Mesendoderm (in vitro differentiated cells): ENCODE measurements at regions not wholly inside any gene's neighbourhood (a gene's known extent, or its start where the extent isn't known, plus 50 kb on each side); places are given as distances from the start of the nearest gene placed in this dataset.

Source experiments
- DNase-seq: peaks from one replicate; pipeline ENCODE4 v3.0.0; 2013
- H2AK5ac ChIP-seq: 2 replicates; pipeline ENCODE4 v1.6.1; 2013; ENCODE audit warnings: low read length, inconsistent platforms
- H2BK120ac ChIP-seq: 2 replicates; pipeline ENCODE4 v1.6.1; 2013; ENCODE audit warnings: low read depth, mild to moderate bottlenecking, low read length, moderate library complexity, mixed read lengths
- H2BK15ac ChIP-seq: replicated peaks from 2 replicates; pipeline ENCODE4 v1.6.1; 2013; ENCODE audit warnings: low read depth, mild to moderate bottlenecking, moderate library complexity
- H2BK5ac ChIP-seq: 2 replicates; pipeline ENCODE4 v1.6.1; 2013; ENCODE audit warnings: low read length, inconsistent platforms
- H3K18ac ChIP-seq: 2 replicates; pipeline ENCODE4 v1.6.1; 2013; ENCODE audit warnings: mild to moderate bottlenecking, low read length, mixed read lengths
- H3K23ac ChIP-seq: one replicate; pipeline ENCODE4 v1.6.1; 2013; ENCODE audit warnings: low read length
- H3K27ac ChIP-seq: 2 replicates; pipeline ENCODE4 v1.5.1; 2013; ENCODE audit warnings: low read depth, mild to moderate bottlenecking, inconsistent platforms, low read length, moderate library complexity
- H3K27me3 ChIP-seq: 2 replicates; pipeline ENCODE4 v1.6.1; 2013; ENCODE audit warnings: low read length, control low read depth, mild to moderate bottlenecking, inconsistent platforms; ENCODE audit not compliant: insufficient read depth, poor library complexity
- H3K36me3 ChIP-seq: 2 replicates; pipeline ENCODE4 v1.6.1; 2013; ENCODE audit warnings: low read length, inconsistent platforms; ENCODE audit not compliant: control insufficient read depth, insufficient read depth
- H3K4ac ChIP-seq: one replicate; pipeline ENCODE4 v1.6.1; 2013; ENCODE audit warnings: low read depth, mild to moderate bottlenecking, low read length, moderate library complexity
- H3K4me1 ChIP-seq: 2 replicates; pipeline ENCODE4 v1.6.1; 2013; ENCODE audit warnings: low read depth, low read length, inconsistent platforms; ENCODE audit not compliant: control insufficient read depth
- H3K4me2 ChIP-seq: 2 replicates; pipeline ENCODE4 v1.6.1; 2013; ENCODE audit warnings: low read length
- H3K4me3 ChIP-seq: 2 replicates; pipeline ENCODE4 v1.5.1; 2013; ENCODE audit warnings: mild to moderate bottlenecking, low read length
- H3K56ac ChIP-seq: one replicate; pipeline ENCODE4 v1.6.1; 2013; ENCODE audit warnings: low read length
- H3K79me1 ChIP-seq: 2 replicates; pipeline ENCODE4 v1.6.1; 2013; ENCODE audit warnings: low read length, inconsistent platforms
- H3K79me2 ChIP-seq: 2 replicates; pipeline ENCODE4 v1.6.1; 2013; ENCODE audit warnings: mild to moderate bottlenecking, low read length; ENCODE audit not compliant: control insufficient read depth, insufficient read depth
- H3K9ac ChIP-seq: 2 replicates; pipeline ENCODE4 v1.6.1; 2013; ENCODE audit warnings: low read length, inconsistent platforms
- H4K5ac ChIP-seq: one replicate; pipeline ENCODE4 v1.6.1; 2013; ENCODE audit warnings: low read length
- H4K8ac ChIP-seq: one replicate; pipeline ENCODE4 v1.6.1; 2013; ENCODE audit warnings: low read depth, mild to moderate bottlenecking, control low read depth, low read length, moderate library complexity
- WGBS: extraction: QIAGEN DNeasy Blood & Tissue Kit; methylation state at CpG from one replicate; pipeline ENCODE4 v1.1.7; 2013; ENCODE audit warnings: low lambda C conversion rate, missing lambda C conversion rate; ENCODE audit not compliant: insufficient coverage; ENCODE audit errors: extremely low coverage; 5-methylcytosine and 5-hydroxymethylcytosine counted together

- H3K4me3 ChIP-seq, result no peak overlapping the region
- no peak overlapping the region for H2BK120ac ChIP-seq
- H3K4me1 ChIP-seq, result no peaks in the 10 kb centered on the region
- H3K18ac ChIP-seq, result no peak overlapping the region
- H3K27me3 ChIP-seq, result no peaks in the 10 kb centered on the region
- no peak for DNase-seq
- no peak overlapping the region for H4K8ac ChIP-seq
- H3K56ac ChIP-seq, result no peak overlapping the region
- H3K27ac ChIP-seq, result no peak overlapping the region
- H3K4ac ChIP-seq, result no peak overlapping the region
- no peak overlapping the region for H2BK5ac ChIP-seq
- no peaks in the 10 kb centered on the region for H3K79me1 ChIP-seq
- no peak overlapping the region for H3K4me2 ChIP-seq
- WGBS, result no CpG with 5 or more reads among the region's 2 CpGs
- no peak overlapping the region for H2BK15ac ChIP-seq
- H3K79me2 ChIP-seq, result no peaks in the 10 kb centered on the region
- no peak overlapping the region for H2AK5ac ChIP-seq
- H3K23ac ChIP-seq, result no peak overlapping the region
- no peak overlapping the region for H4K5ac ChIP-seq
- H3K36me3 ChIP-seq, result no peaks in the 10 kb centered on the region
- no peak overlapping the region for H3K9ac ChIP-seq
These were observed 97.3 kb upstream of the SPATA31C2 start for GRCh38 chr9:88235615-88236014.

- no peaks in the 10 kb centered on the region for H3K79me2 ChIP-seq
- no peaks in the 10 kb centered on the region for H3K79me1 ChIP-seq
- no peak overlapping the region for H2AK5ac ChIP-seq
- WGBS, result no CpG with 5 or more reads among the region's 8 CpGs
- no peak overlapping the region for H3K9ac ChIP-seq
- H3K36me3 ChIP-seq, result no peaks in the 10 kb centered on the region
- no peak overlapping the region for H3K4ac ChIP-seq
- no peak for DNase-seq
- H4K5ac ChIP-seq, result no peak overlapping the region
- no peak overlapping the region for H3K23ac ChIP-seq
- no peaks in the 10 kb centered on the region for H3K27me3 ChIP-seq
- no peak overlapping the region for H3K56ac ChIP-seq
- no peak overlapping the region for H3K18ac ChIP-seq
- H3K27ac ChIP-seq, result no peak overlapping the region
- H3K4me2 ChIP-seq, result no peak overlapping the region
- no peaks in the 10 kb centered on the region for H3K4me1 ChIP-seq
- H2BK5ac ChIP-seq, result no peak overlapping the region
- no peak overlapping the region for H2BK120ac ChIP-seq
- H4K8ac ChIP-seq, result no peak overlapping the region
- no peak overlapping the region for H3K4me3 ChIP-seq
- H2BK15ac ChIP-seq, result no peak overlapping the region
These were observed 95.8 kb upstream of the SPATA31C2 start for GRCh38 chr9:88234114-88234513.

- WGBS, result no CpG with 5 or more reads among the region's 2 CpGs
- no peak overlapping the region for H2AK5ac ChIP-seq
- no peaks in the 10 kb centered on the region for H3K4me1 ChIP-seq
These were observed 94.8 kb upstream of the SPATA31C2 start for GRCh38 chr9:88233091-88233490.

GRCh38 chr9:88230612-88231011 lies 92.3 kb upstream of the SPATA31C2 start:
- H3K9ac ChIP-seq, result no peak overlapping the region
- no CpG with 5 or more reads among the region's 2 CpGs for WGBS
- H3K79me1 ChIP-seq, result no peaks in the 10 kb centered on the region
- no peak overlapping the region for H3K27ac ChIP-seq
- DNase-seq, result no peak
- no peaks in the 10 kb centered on the region for H3K36me3 ChIP-seq
- no peak overlapping the region for H3K23ac ChIP-seq
- H3K27me3 ChIP-seq, result no peaks in the 10 kb centered on the region
- H3K4me3 ChIP-seq, result no peak overlapping the region
- H3K56ac ChIP-seq, result no peak overlapping the region
- no peak overlapping the region for H3K18ac ChIP-seq
- no peaks in the 10 kb centered on the region for H3K4me1 ChIP-seq
- H4K8ac ChIP-seq, result no peak overlapping the region
- H2AK5ac ChIP-seq, result no peak overlapping the region
- no peak overlapping the region for H2BK15ac ChIP-seq
- H3K4me2 ChIP-seq, result no peak overlapping the region
- no peak overlapping the region for H4K5ac ChIP-seq
- no peaks in the 10 kb centered on the region for H3K79me2 ChIP-seq
- H2BK120ac ChIP-seq, result no peak overlapping the region
- H3K4ac ChIP-seq, result no peak overlapping the region
- H2BK5ac ChIP-seq, result no peak overlapping the region

More at GRCh38 chr9:88233091-88233490, 94.8 kb upstream of the SPATA31C2 start:
- no peaks in the 10 kb centered on the region for H3K27me3 ChIP-seq
- no peaks in the 10 kb centered on the region for H3K79me1 ChIP-seq
- H2BK5ac ChIP-seq, result no peak overlapping the region
- no peaks in the 10 kb centered on the region for H3K36me3 ChIP-seq
- no peak for DNase-seq
- no peak overlapping the region for H3K27ac ChIP-seq
- H2BK120ac ChIP-seq, result no peak overlapping the region
- H3K23ac ChIP-seq, result no peak overlapping the region
- no peak overlapping the region for H3K4ac ChIP-seq
- H4K5ac ChIP-seq, result no peak overlapping the region
- H3K4me2 ChIP-seq, result no peak overlapping the region
- no peak overlapping the region for H3K18ac ChIP-seq
- H3K4me3 ChIP-seq, result no peak overlapping the region
- H4K8ac ChIP-seq, result no peak overlapping the region
- no peak overlapping the region for H3K56ac ChIP-seq
- no peak overlapping the region for H2BK15ac ChIP-seq
- no peak overlapping the region for H3K9ac ChIP-seq
- H3K79me2 ChIP-seq, result no peaks in the 10 kb centered on the region

- Histone ChIP-seq H3K18ac (no peak overlapping the region), H3K27ac (no peak overlapping the region), H2BK120ac (no peak overlapping the region), H2BK15ac (no peak overlapping the region), H3K4ac (no peak overlapping the region), H3K4me1 (no peaks in the 10 kb centered on the region), H3K4me3 (no peak overlapping the region), H2AK5ac (no peak overlapping the region), H3K56ac (no peak overlapping the region), H4K5ac (no peak overlapping the region), H3K36me3 (no peaks in the 10 kb centered on the region), H3K23ac (no peak overlapping the region), H3K9ac (no peak overlapping the region), H3K79me2 (no peaks in the 10 kb centered on the region), H2BK5ac (no peak overlapping the region), H3K4me2 (no peak overlapping the region), H3K27me3 (no peaks in the 10 kb centered on the region), H4K8ac (no peak overlapping the region), H3K79me1 (no peaks in the 10 kb centered on the region)
- no peak for DNase-seq
- no CpG with 5 or more reads among the region's 2 CpGs for WGBS
These were observed 91.2 kb upstream of the SPATA31C2 start for GRCh38 chr9:88229434-88229833.

- Histone ChIP-seq H4K5ac (no peak overlapping the region), H3K4me2 (no peak overlapping the region), H3K79me2 (no peaks in the 10 kb centered on the region), H3K23ac (no peak overlapping the region), H3K18ac (no peak overlapping the region), H3K27me3 (no peaks in the 10 kb centered on the region), H3K9ac (no peak overlapping the region), H3K4me3 (no peak overlapping the region), H3K4me1 (peaks cover 5% of the 10 kb centered on the region), H2BK120ac (no peak overlapping the region), H3K79me1 (no peaks in the 10 kb centered on the region), H2AK5ac (no peak overlapping the region), H3K36me3 (no peaks in the 10 kb centered on the region), H3K27ac (no peak overlapping the region), H3K4ac (no peak overlapping the region), H4K8ac (no peak overlapping the region), H2BK15ac (no peak overlapping the region), H2BK5ac (no peak overlapping the region), H3K56ac (no peak overlapping the region)
- peak; percentile 77 for DNase-seq
- WGBS, result no CpG with 5 or more reads among the region's 6 CpGs
These were observed 86.7 kb upstream of the SPATA31C2 start for GRCh38 chr9:88224938-88225337.
